GM21390 (cell line): ENCODE measurements at regions not wholly inside any gene's neighbourhood (a gene's known extent, or its start where the extent isn't known, plus 50 kb on each side); places are given as distances from the start of the nearest gene placed in this dataset.

Source experiments
- ATAC-seq: cut with Tn5 transposase; IDR thresholded peaks from one replicate; pipeline ENCODE4 v1.9.1; 2021; ENCODE audit not compliant: unreplicated experiment

- ATAC-seq, result no peak
These were observed 221.3 kb downstream of the SLC6A15 start for GRCh38 chr12:84691266-84691665.

- no peak for ATAC-seq
These were observed 223.0 kb downstream of the SLC6A15 start for GRCh38 chr12:84689638-84690037.

- ATAC-seq, result no peak
These were observed 227.2 kb downstream of the SLC6A15 start for GRCh38 chr12:84685379-84685778.

DNA sequence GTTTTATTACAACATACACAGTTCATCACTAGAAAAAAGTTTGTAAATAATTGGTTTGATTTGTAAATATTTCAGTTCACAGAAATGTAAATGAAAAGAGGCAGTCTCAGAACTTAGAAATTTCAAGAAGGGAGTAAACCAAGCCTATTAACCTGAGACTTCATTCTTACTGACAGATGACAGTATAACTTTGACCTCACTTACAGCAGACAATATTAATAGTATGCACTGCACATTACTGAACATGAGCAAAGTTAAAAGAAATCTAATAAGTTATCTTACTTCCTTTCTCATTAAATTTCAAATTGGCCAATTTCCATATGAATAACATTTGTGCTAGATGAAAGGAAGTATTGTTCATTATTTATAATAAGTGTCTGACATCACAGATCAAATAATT, 235.8 kb downstream of the SLC6A15 start:
- ATAC-seq, result no peak

GRCh38 chr12:84661786-84662185, 250.8 kb downstream of the SLC6A15 start:
- ATAC-seq, result no peak

DNA sequence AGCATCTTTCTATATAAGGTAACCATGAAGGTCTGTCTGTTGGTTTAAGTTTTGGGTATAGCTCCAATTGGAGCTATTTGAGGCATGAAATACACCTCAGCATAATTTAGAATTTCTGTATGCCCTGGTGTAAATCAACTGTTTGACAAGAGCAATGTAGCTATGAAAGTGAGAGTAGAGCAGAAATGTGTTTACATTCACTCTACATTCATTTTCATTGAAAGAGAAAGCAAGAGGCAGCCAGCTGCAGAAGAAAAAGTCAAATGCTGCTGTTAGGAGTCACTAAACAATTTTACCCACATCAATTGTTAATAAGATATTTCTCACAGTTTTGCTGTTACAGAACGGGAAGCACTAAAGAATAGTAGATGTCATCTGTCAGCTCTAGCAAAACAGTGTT, 252.5 kb downstream of the SLC6A15 start:
- peak; percentile 55 for ATAC-seq

- ATAC-seq, result no peak
These were observed 253.7 kb downstream of the SLC6A15 start for GRCh38 chr12:84658877-84659276.

GRCh38 chr12:84656705-84657104, 255.9 kb downstream of the SLC6A15 start:
- ATAC-seq, result no peak

DNA sequence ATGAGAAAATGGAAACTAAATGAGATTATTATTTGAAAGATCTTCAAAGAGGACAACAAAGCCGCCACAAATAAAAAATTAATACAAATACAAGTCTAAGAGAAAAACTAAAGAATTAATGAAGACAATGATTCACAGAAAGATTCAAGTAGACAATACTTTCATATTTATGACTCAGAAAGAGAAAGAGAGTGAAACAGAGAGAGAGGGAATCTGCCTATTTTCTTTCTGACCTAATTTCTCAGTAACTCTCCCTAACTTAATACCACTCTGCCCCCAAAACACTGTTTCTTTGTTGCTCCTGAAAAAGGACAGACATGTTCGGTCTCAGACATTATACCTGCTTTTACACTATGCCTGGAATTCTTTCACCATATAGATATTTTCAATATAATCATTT, 259.1 kb downstream of the SLC6A15 start:
- ATAC-seq, result no peak

- ATAC-seq, result no peak
These were observed 264.2 kb downstream of the SLC6A15 start for GRCh38 chr12:84648425-84648824.

DNA sequence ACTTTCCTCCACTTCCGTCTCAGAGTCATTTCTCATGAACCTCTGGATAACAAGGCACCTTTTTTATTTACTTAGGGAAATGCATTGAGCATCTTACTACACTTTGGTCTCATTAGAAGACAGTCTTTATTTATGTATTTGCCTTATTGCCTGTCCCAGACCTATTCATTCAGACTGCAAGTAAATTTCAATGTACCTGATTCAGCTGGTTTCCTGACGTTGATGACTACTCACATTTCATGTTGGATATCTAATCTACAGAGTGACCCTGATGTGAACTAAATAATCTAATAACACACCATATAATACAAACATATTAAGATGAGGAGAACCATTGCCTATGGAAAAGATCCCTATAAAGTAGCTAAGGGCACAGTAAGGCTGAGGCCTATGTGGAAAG, 267.7 kb downstream of the SLC6A15 start:
- no peak for ATAC-seq

DNA sequence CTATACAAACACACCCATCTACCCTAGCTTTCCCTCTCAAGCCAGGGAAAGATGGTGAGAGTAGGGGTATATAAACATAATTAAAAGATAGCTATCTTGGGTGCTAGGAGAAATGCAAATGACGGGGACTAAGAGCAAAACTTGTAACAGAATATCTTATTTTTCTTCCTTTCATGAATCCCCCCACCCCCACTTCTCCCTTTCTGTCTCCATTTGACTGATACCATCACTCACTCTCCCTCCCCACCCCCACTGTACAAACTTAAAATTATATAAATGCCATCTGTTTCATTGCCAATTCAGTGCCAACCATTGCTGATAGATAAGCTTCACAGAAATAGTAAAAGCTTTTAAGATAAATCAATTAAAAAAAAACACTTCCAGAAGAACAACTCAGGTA, 268.6 kb downstream of the SLC6A15 start:
- no peak for ATAC-seq

DNA sequence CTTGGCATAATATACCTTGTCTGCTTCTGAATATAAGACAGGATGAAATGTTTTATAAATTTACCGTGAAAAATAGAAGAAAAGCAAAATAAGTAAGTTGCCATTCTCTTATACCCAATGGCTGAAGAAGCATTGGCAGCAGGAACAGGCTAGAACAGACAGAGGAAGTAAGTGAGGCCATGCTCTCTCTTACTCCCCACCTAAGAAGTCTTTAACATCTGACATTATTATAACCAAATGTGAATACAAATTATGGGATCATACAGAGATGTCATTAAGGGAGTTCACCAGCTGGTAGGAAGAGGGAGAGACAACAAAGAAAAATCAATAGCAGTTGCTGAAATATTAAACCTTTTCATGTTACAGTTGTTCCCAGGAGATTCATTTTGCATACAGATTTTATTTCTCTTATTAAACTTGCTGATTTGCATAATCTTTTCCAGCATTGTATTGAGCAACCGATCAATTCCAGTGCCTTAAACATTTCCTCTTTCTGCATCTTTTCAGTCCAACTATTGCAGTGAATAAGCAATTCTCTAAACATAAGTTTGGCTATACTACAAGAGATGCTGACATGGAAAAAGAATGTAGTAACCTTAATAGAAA, 270.6 kb downstream of the SLC6A15 start:
- ATAC-seq, result no peak

DNA sequence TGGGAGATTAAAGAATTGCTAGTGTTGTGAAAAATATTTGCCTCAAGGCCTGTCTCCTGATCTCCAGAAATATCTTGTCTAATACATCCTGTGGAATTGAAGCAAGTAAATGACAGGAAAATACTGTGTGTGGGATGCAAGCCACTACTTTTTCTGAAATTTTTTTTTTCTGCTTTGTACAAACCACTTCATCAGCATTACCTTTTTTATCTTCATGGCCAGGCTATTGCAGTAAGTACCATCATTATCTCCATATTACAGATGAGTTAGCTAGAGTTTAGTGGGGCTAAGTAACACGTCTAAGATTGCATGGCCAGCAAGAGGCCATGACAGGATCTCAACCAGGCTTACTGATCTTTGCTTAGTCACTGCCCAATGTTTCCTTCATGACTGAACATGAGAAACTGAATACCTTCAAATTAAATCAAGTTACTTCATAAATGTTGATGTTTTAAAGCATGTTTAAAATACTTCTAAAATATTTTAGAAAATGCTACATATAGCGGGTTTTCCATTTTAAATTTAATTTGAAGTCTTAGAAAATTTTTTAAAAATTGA, 273.7 kb downstream of the SLC6A15 start:
- no peak for ATAC-seq

- no peak for ATAC-seq
These were observed 274.7 kb downstream of the SLC6A15 start for GRCh38 chr12:84637926-84638325.

- ATAC-seq, result no peak
These were observed 275.8 kb downstream of the SLC6A15 start for GRCh38 chr12:84636801-84637290.

DNA sequence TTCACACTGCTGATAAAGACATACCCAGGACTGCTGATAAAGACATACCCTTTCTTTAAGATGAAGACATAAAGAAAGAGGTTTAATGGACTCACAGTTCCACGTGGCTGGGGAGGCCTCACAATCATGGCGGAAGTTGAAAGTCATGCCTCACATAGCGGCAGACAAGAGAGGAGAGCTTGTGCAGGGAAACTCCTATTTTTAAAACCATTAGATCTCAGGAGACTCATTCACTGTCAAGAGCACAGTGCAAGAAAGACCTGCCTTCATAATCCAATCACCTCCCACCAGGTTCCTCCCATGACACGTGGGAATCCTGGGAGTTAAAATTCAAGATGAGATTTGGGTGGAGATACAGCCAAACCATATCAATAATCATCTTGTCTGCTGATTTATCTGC, 278.1 kb downstream of the SLC6A15 start:
- no peak for ATAC-seq

DNA sequence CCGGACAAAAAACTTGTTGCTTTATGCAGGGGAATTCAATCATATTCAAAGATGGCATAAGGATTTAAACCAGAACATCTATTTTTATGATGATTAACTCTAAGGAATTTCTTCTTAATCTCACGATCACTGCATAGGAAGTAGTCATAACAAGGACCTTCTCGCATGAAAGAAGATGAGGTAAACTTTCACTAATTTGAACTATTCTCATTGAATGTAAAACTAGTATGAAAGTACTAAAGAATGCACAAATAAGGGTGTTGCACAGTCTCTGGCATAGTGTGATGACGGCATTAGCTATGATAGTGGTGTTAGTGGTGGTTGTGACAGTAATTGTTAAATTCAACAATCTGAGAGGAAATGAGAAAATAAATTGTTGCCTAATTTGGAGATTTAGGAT, 280.0 kb downstream of the SLC6A15 start:
- ATAC-seq, result no peak

- ATAC-seq, result no peak
These were observed 281.6 kb downstream of the SLC6A15 start for GRCh38 chr12:84631020-84631419.

DNA sequence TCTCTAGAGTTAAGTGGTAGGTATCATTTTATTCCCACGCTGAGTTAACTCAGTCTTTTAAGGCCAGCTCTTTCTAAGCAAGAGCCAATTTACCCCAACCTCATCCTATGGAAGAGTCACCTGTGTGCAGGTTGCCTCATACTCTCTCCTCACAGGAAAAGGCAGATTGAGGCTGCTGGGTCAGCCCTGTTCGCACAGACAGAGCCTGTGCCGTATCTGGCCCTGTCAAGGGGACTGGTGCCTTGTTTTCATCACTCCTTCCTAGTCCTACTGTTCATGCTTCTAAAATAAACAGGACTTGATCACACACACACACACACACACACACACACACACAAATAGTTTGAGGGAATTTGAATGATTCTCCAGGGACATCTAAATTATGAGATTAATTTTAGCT, 285.0 kb downstream of the SLC6A15 start:
- ATAC-seq, result no peak

DNA sequence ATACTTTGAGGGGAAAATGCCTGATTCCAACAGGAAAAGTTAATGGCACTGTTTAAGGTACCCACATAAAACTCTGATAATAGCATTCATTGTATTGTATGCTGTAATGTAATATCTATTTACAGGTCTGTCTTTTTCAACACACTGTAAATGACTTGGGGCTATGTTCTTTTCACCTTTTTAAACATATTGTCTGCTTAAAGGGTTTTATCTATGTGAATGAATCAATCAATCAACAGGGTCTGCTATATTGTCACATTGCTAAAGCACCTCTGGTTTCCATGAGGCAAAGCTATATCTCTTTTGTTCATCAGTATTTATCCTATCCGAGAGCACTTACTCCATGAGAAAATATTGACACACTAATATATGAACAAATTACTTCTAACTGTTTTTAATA, 288.0 kb downstream of the SLC6A15 start:
- no peak for ATAC-seq

DNA sequence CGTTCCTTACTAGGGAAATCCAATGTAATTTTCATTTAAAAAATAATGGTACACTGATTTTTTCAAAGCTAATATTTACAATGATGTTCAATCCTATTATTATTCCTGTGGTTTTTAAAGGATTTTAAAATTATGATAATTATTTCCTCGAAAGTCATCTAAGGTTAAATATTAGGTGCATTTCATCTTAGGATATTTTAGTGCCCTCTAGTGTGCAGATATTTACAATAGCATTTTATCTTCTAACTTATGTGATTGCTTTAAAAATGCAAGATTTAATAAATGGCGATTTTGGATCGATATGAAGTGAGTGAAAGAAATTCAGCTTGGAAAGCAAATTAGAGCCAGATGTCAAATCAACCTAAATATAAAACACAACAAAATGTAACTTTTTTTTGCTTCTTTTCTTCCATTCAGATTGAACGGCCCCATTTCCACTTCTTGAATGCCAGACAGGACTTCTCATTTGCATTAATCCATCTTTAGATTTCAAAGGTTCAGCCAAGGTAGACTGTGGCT, 293.5 kb downstream of the SLC6A15 start:
- ATAC-seq, result no peak
